SU-DHL-6 (cell line): ENCODE measurements at regions not wholly inside any gene's neighbourhood (a gene's known extent, or its start where the extent isn't known, plus 50 kb on each side); places are given as distances from the start of the nearest gene placed in this dataset.

Source experiments
- CTCF ChIP-seq: fragments of 200-600 bp; sonication (generic); IDR thresholded peaks from one replicate; pipeline ENCODE4 v1.5.1; 2017; ENCODE audit warnings: antibody characterized with exemption, mild to moderate bottlenecking, low read length, moderate library complexity; ENCODE audit not compliant: insufficient read depth, poor library complexity, severe bottlenecking
- EZH2phosphoT487 ChIP-seq: fragments of 200-600 bp; sonication (generic), shearing (Covaris generic); conservative IDR thresholded peaks from 2 replicates; pipeline ENCODE4 v1.6.1; 2018; ENCODE audit warnings: mild to moderate bottlenecking, antibody characterized with exemption, low read length, moderate library complexity, mixed read lengths

- no peak for TF ChIP-seq CTCF
- TF ChIP-seq EZH2phosphoT487, result no peak
These were observed 142.0 kb upstream of the TSHZ3 start for GRCh38 chr19:31491242-31491641.
